Thymus (tissue), 11 donors: ENCODE measurements at regions not wholly inside any gene's neighbourhood (a gene's known extent, or its start where the extent isn't known, plus 50 kb on each side); places are given as distances from the start of the nearest gene placed in this dataset.

Experiments used
- DNase-seq, 9 donors: peaks; one replicate each; pipeline ENCODE4 v3.0.0-alpha.2; 2013; ENCODE audit warnings: low spot score in 9 of 9, low read depth in 6 of 9, missing footprints in 1 of 9
- H3K27ac ChIP-seq, 2 donors: one replicate each; pipeline ENCODE4 v1.5.1; 2013; ENCODE audit warnings: control low read depth in 1 of 2, low read depth in 1 of 2, low read length in 1 of 2, mild to moderate bottlenecking in 1 of 2, moderate library complexity in 1 of 2
- H3K27me3 ChIP-seq, 2 donors: one replicate each; pipeline ENCODE4 v1.5.1; 2013; ENCODE audit warnings: low read length in 1 of 2; ENCODE audit not compliant: control insufficient read depth in 2 of 2, insufficient read depth in 1 of 2
- H3K36me3 ChIP-seq, 2 donors: one replicate each; pipeline ENCODE4 v1.5.1; 2013; ENCODE audit warnings: low read length in 1 of 2, mild to moderate bottlenecking in 1 of 2, moderate library complexity in 1 of 2; ENCODE audit not compliant: control insufficient read depth in 2 of 2, insufficient read depth in 2 of 2
- H3K4me1 ChIP-seq, 2 donors: one replicate each; pipeline ENCODE4 v1.5.1; 2013; ENCODE audit warnings: low read length in 2 of 2; ENCODE audit not compliant: control insufficient read depth in 2 of 2, insufficient read depth in 2 of 2
- H3K4me3 ChIP-seq, 2 donors: one replicate each; pipeline ENCODE4 v1.5.1; 2013; ENCODE audit warnings: low read length in 2 of 2, control low read depth in 1 of 2, mild to moderate bottlenecking in 1 of 2
- H3K9me3 ChIP-seq, 2 donors: one replicate each; pipeline ENCODE4 v1.5.1; 2013; ENCODE audit warnings: low read length in 1 of 2, mild to moderate bottlenecking in 1 of 2; ENCODE audit not compliant: control insufficient read depth in 2 of 2, insufficient read depth in 1 of 2
- WGBS: extraction: QIAGEN DNeasy Blood & Tissue Kit; methylation state at CpG from one replicate; pipeline ENCODE4 v1.1.7; 2013; 5-methylcytosine and 5-hydroxymethylcytosine counted together
- donor health status: healthy.

- Histone ChIP-seq H3K4me1 (peaks cover 3 to 17% of the 10 kb centered on the region in 2 donors), H3K4me3 (no peak overlapping the region), H3K27me3 (no peaks in the 10 kb centered on the region), H3K27ac (peak overlapping the region in 1 of 2 donors; percentile 53), H3K36me3 (no peaks in the 10 kb centered on the region), H3K9me3 (no peaks in the 10 kb centered on the region)
- peak in 5 of 9 donors; percentile 9 to 51 (median 18) for DNase-seq
- WGBS = 3% methylated on average over 11 of the region's 11 CpGs
These were observed 76.0 kb upstream of the FZD10 start for GRCh38 chr12:130086248-130086647.

- H3K27ac ChIP-seq = peak overlapping the region in 1 of 2 donors; percentile 53
- peak in 1 of 9 donors; percentile 21 for DNase-seq
- 17% methylated on average over 8 of the region's 8 CpGs for WGBS
These were observed 75.5 kb upstream of the FZD10 start for GRCh38 chr12:130086797-130087196.

GRCh38 chr12:130087222-130087621 is 75.0 kb upstream of the FZD10 start:
- peaks cover 3 to 17% of the 10 kb centered on the region in 2 donors for H3K4me1 ChIP-seq
- 51% methylated on average over 11 of the region's 11 CpGs for WGBS
- H3K27me3 ChIP-seq = no peaks in the 10 kb centered on the region
- no peak overlapping the region for H3K4me3 ChIP-seq
- peaks cover 0 to 1% of the 10 kb centered on the region in 2 donors for H3K9me3 ChIP-seq
- H3K27ac ChIP-seq = peak overlapping the region in 1 of 2 donors; percentile 31
- H3K36me3 ChIP-seq = no peaks in the 10 kb centered on the region
- DNase-seq = peak in 2 of 9 donors; percentile 4 to 29

More at GRCh38 chr12:130086797-130087196, 75.5 kb upstream of the FZD10 start:
- Histone ChIP-seq H3K9me3 (no peaks in the 10 kb centered on the region), H3K4me3 (no peak overlapping the region), H3K27me3 (no peaks in the 10 kb centered on the region), H3K36me3 (no peaks in the 10 kb centered on the region), H3K4me1 (peaks cover 3 to 17% of the 10 kb centered on the region in 2 donors)

DNA sequence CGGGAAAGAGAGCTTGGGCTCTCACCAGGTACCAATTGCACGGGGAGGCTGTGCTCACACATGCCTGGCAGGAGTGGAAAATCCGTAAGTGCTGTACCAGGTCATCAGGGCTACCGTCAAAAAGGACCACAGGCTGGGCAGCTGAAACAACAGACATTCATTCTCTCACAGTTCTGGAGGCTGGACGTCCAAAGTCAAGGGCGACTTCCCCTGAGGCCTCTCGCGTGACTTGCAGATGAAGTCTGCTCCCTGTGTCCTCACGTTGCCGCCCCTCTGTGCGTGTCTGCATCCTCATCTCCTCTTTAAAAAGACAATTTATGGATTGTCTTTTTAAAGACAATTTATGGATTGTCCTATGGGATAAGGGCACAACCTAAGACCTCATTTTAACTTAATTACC is 73.8 kb upstream of the FZD10 start:
- Histone ChIP-seq H3K9me3 (peaks cover 0 to 5% of the 10 kb centered on the region in 2 donors), H3K27ac (no peak overlapping the region), H3K4me3 (no peak overlapping the region), H3K27me3 (no peaks in the 10 kb centered on the region), H3K4me1 (peaks cover 3 to 17% of the 10 kb centered on the region in 2 donors), H3K36me3 (no peaks in the 10 kb centered on the region)
- no peak for DNase-seq
- 50% methylated on average over 11 of the region's 11 CpGs for WGBS

DNA sequence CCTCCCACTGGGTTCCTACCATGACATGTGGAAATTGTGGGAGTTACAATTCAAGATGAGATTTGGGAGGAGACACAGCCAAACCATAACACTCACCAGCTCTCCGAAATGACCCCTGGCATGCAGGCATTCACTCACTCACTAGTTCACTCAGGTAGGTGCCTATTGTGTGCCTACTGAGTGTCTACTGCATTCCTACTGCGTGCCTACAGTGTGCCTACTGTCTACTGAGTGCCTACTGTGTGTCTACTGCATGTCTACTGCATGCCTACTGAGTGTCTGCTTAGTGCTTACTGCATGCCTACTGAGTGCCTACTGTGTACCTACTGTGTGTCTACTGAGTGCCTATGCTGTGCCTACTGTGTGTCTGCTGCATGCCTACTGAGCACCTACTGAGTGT is 71.7 kb upstream of the FZD10 start:
- WGBS = 98% methylated on average over 2 of the region's 2 CpGs
- Histone ChIP-seq H3K27me3 (no peaks in the 10 kb centered on the region), H3K4me3 (no peak overlapping the region), H3K9me3 (peaks cover 0 to 5% of the 10 kb centered on the region in 2 donors), H3K36me3 (no peaks in the 10 kb centered on the region), H3K27ac (no peak overlapping the region), H3K4me1 (peaks cover 3 to 16% of the 10 kb centered on the region in 2 donors)
- no peak for DNase-seq

GRCh38 chr12:130093380-130093779 is 68.9 kb upstream of the FZD10 start:
- Histone ChIP-seq H3K4me1 (no peaks in the 10 kb centered on the region), H3K27ac (no peak overlapping the region), H3K27me3 (no peaks in the 10 kb centered on the region), H3K36me3 (no peaks in the 10 kb centered on the region), H3K9me3 (peaks cover 0 to 5% of the 10 kb centered on the region in 2 donors), H3K4me3 (no peak overlapping the region)
- no peak for DNase-seq
- 62% methylated on average over 8 of the region's 8 CpGs for WGBS

DNA sequence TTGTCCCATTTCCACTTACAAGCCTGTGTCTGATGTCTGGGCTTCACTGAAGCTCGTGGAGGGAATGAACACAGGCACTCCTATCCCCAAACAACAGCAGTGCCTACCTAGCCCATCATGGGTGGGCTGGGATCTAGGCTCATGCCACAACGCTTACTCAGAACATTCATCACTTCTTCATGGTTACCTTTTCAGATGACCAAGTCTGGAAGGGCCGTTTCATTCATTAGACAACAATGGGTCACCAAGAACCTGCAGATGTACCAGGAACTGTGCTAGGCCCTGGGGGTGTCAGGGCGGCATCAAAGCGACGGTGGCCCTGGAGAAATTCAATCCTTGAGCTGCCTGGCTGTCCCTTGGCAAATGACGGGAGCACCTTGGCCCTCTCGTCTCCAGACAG is 64.9 kb upstream of the FZD10 start:
- Histone ChIP-seq H3K36me3 (no peaks in the 10 kb centered on the region), H3K27me3 (no peaks in the 10 kb centered on the region), H3K9me3 (peaks cover 0 to 3% of the 10 kb centered on the region in 2 donors), H3K4me3 (no peak overlapping the region), H3K4me1 (no peaks in the 10 kb centered on the region), H3K27ac (no peak overlapping the region)
- WGBS = 80% methylated on average over 8 of the region's 8 CpGs
- DNase-seq = no peak

DNA sequence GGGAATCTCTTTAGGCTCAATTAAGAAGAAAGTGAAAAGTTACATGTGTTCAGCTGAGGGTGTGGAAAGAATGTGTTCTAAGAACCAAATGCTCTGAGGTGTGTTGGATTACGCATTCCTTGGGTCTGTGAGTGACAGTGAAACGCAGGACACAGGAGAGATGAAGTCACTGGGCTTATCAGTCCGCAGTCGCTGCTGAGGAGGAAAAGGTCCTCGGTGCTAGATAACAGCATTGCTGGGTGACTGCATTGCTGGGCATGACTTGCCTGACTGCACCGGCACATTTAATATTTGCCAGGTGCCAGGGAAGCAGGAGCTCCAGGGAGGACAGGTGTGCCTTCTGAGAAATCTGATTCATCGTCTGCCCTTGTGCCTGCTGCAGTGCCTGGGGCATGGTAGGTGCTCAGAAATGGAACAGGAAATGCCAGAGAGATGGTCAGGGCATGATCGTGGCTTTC is 64.4 kb upstream of the FZD10 start:
- Histone ChIP-seq H3K4me1 (no peaks in the 10 kb centered on the region), H3K27me3 (no peaks in the 10 kb centered on the region), H3K36me3 (no peaks in the 10 kb centered on the region), H3K9me3 (no peaks in the 10 kb centered on the region), H3K27ac (no peak overlapping the region), H3K4me3 (no peak overlapping the region)
- 49% methylated on average over 8 of the region's 8 CpGs for WGBS
- no peak for DNase-seq

GRCh38 chr12:130098301-130099005 is 63.8 kb upstream of the FZD10 start:
- H3K27me3 ChIP-seq = no peaks in the 10 kb centered on the region
- H3K27ac ChIP-seq = no peak overlapping the region

More at GRCh38 chr12:130098301-130099005, 63.8 kb upstream of the FZD10 start:
- no peaks in the 10 kb centered on the region for H3K4me1 ChIP-seq
- no peak overlapping the region for H3K4me3 ChIP-seq
- no peaks in the 10 kb centered on the region for H3K36me3 ChIP-seq
- 90% methylated on average over 11 of the region's 11 CpGs for WGBS
- DNase-seq = no peak
- H3K9me3 ChIP-seq = no peaks in the 10 kb centered on the region
